ENCODE measurements at regions not wholly inside any gene's neighbourhood (a gene's known extent, or its start where the extent isn't known, plus 50 kb on each side); places are given as distances from the start of the nearest gene placed in this dataset.

DNA sequence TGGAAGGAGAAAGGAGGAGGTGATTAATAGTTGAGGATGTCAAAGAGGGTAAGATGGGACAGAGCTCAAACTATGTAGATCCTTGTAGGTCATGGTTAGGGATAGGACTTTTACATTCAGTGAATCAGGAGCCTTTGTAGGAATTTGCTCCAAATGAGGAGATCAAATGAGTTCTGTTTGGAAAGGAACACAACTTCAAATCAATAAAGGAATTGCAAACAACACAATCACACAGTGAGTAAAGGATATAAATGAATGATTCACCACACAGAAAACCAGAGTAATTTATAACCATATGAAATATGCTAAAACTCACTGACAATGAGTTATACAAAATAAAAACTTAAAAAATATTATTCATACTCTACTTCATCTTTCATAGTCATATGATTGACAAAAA, 480.8 kb upstream of the EPHA7 start:
- TF ChIP-seq, protein P1, sequence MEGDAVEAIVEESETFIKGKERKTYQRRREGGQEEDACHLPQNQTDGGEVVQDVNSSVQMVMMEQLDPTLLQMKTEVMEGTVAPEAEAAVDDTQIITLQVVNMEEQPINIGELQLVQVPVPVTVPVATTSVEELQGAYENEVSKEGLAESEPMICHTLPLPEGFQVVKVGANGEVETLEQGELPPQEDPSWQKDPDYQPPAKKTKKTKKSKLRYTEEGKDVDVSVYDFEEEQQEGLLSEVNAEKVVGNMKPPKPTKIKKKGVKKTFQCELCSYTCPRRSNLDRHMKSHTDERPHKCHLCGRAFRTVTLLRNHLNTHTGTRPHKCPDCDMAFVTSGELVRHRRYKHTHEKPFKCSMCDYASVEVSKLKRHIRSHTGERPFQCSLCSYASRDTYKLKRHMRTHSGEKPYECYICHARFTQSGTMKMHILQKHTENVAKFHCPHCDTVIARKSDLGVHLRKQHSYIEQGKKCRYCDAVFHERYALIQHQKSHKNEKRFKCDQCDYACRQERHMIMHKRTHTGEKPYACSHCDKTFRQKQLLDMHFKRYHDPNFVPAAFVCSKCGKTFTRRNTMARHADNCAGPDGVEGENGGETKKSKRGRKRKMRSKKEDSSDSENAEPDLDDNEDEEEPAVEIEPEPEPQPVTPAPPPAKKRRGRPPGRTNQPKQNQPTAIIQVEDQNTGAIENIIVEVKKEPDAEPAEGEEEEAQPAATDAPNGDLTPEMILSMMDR (IDR thresholded peaks at IDR 0.05 in 4 of 5, conservative IDR thresholded peaks at IDR 0.05 in 1 of 5), result no peak
- no peak for TF ChIP-seq POLR2A (IDR thresholded peaks at IDR 0.05)
- Histone ChIP-seq H3K9me3 (no peaks in the 10 kb centered on the region), H3K36me3 (no peaks in the 10 kb centered on the region), H3K27me3 (no peaks in the 10 kb centered on the region), H3K4me1 (no peaks in the 10 kb centered on the region), H3K27ac (no peak overlapping the region), H3K4me3 (no peak overlapping the region)
- in situ Hi-C loops (cut with MboI; ENCODE audit: low sequenced_read_pairs in 4 of 4), result no loop called here
- ATAC-seq, result no peak
- intact Hi-C loops (cut with DNase I; ENCODE audit: low total_unique reads), result no loop called here
- DNase-seq, result no peak

- intact Hi-C loops (cut with DNase I; ENCODE audit: low total_unique reads), result no loop called here
- no peaks in the 10 kb centered on the region for H3K9me3 ChIP-seq
- no peak overlapping the region for H3K4me3 ChIP-seq
- in situ Hi-C loops (cut with MboI; ENCODE audit: low sequenced_read_pairs in 4 of 4), result no loop called here
- ATAC-seq (no peak), DNase-seq (no peak)
- H3K4me1 ChIP-seq, result no peaks in the 10 kb centered on the region
- no peaks in the 10 kb centered on the region for H3K27me3 ChIP-seq
- no peak overlapping the region for H3K27ac ChIP-seq
- H3K36me3 ChIP-seq, result no peaks in the 10 kb centered on the region
- no peak for TF ChIP-seq POLR2A (IDR thresholded peaks at IDR 0.05)
- TF ChIP-seq, protein P1 (IDR thresholded peaks at IDR 0.05 in 4 of 5, conservative IDR thresholded peaks at IDR 0.05 in 1 of 5), result no peak
Observed at GRCh38 chr6:93896081-93896480, 476.7 kb upstream of the EPHA7 start.

DNA sequence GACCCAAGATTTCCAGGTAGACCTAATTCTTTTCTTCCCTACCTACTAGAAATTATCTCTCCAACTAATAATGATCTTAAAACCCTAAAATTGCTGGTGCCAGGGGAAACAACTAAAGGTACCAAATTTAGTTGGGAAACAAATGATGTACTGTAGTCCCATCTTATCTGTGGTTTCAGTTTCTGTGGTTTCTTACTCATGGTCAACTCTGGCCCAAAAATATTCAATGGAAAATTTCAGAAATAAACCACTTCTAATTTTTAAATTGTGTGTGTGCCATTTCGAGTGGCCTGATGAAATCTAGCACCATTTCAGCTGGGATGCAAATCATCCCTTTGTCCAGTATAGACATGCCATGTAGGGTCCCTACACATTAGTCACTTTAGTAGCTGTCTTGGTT, 475.2 kb upstream of the EPHA7 start:
- Histone ChIP-seq H3K27me3 (no peaks in the 10 kb centered on the region), H3K9me3 (no peaks in the 10 kb centered on the region), H3K27ac (no peak overlapping the region), H3K4me3 (no peak overlapping the region), H3K4me1 (no peaks in the 10 kb centered on the region), H3K36me3 (no peaks in the 10 kb centered on the region)
- DNase-seq, result no peak
- intact Hi-C loops (cut with DNase I; ENCODE audit: low total_unique reads), result no loop called here
- TF ChIP-seq, protein P1 (IDR thresholded peaks at IDR 0.05 in 4 of 5, conservative IDR thresholded peaks at IDR 0.05 in 1 of 5), result no peak
- no peak for TF ChIP-seq POLR2A (IDR thresholded peaks at IDR 0.05)
- in situ Hi-C loops (cut with MboI; ENCODE audit: low sequenced_read_pairs in 4 of 4), result no loop called here
- no peak for ATAC-seq

DNA sequence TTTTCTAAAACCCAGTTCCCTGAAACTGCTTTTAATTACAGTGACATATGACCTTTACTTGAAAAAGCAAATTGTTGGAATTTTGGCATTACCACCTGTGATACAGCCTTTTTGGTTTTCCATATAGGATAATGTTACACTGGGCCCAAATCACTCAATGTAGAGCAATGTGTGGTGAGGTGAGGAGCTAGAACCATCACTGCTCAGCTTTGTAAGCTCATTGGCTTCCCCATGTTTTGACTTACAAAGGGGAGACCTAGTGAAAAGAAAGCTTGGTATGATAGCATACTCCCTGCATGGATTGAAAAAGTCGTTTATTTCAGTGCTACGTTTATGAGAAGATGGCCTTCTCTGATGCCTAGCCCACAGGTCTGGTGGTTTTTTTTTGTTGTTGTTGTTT, 470.4 kb upstream of the EPHA7 start:
- H3K36me3 ChIP-seq, result no peaks in the 10 kb centered on the region

GRCh38 chr6:93886416-93886815, 467.1 kb upstream of the EPHA7 start:
- Histone ChIP-seq H3K36me3 (no peaks in the 10 kb centered on the region), H3K9me3 (no peaks in the 10 kb centered on the region), H3K4me1 (no peaks in the 10 kb centered on the region), H3K27ac (no peak overlapping the region), H3K27me3 (no peaks in the 10 kb centered on the region), H3K4me3 (no peak overlapping the region)
- DNase-seq, result no peak
- TF ChIP-seq POLR2A (IDR thresholded peaks at IDR 0.05), result no peak
- TF ChIP-seq, protein P1 (IDR thresholded peaks at IDR 0.05 in 4 of 5, conservative IDR thresholded peaks at IDR 0.05 in 1 of 5), result no peak
- in situ Hi-C loops (cut with MboI; ENCODE audit: low sequenced_read_pairs in 4 of 4), result no loop called here
- no peak for ATAC-seq
- intact Hi-C loops (cut with DNase I; ENCODE audit: low total_unique reads), result no loop called here

More for the DNA sequence above, 470.4 kb upstream of the EPHA7 start:
- Histone ChIP-seq H3K27me3 (no peaks in the 10 kb centered on the region), H3K4me3 (no peak overlapping the region), H3K4me1 (no peaks in the 10 kb centered on the region), H3K27ac (no peak overlapping the region), H3K9me3 (no peaks in the 10 kb centered on the region)
- no peak for TF ChIP-seq POLR2A (IDR thresholded peaks at IDR 0.05)
- TF ChIP-seq, protein P1 (IDR thresholded peaks at IDR 0.05 in 4 of 5, conservative IDR thresholded peaks at IDR 0.05 in 1 of 5), result no peak
- in situ Hi-C loops (cut with MboI; ENCODE audit: low sequenced_read_pairs in 4 of 4) (no loop called here), intact Hi-C loops (cut with DNase I; ENCODE audit: low total_unique reads) (no loop called here)
- DNase-seq (no peak), ATAC-seq (no peak)

Measured in gastrocnemius medialis (tissue), 4 donors.